Tibial nerve (tissue), 4 donors: ENCODE measurements at regions not wholly inside any gene's neighbourhood (a gene's known extent, or its start where the extent isn't known, plus 50 kb on each side); places are given as distances from the start of the nearest gene placed in this dataset.

Experiments
- DNase-seq, 2 donors: peaks; one replicate each; pipeline ENCODE4 v3.0.0-alpha.2; 2019; ENCODE audit warnings: low spot score in 2 of 2
- H3K27ac ChIP-seq, 4 donors: fragments of 200-600 bp; sonication (generic) in 3 of 4; one replicate each; pipeline ENCODE4 v1.5.1; 2017 to 2019; ENCODE audit warnings: mild to moderate bottlenecking in 1 of 4
- H3K27me3 ChIP-seq, 2 donors: fragments of 200-600 bp; sonication (generic) in 1 of 2; one replicate each; pipeline versions ENCODE4 v1.5.1 to v1.6.0; 2017 to 2019
- H3K36me3 ChIP-seq, 3 donors: fragments of 200-600 bp; sonication (generic); one replicate each; pipeline ENCODE4 v1.5.1; 2018 to 2019
- H3K4me1 ChIP-seq, 4 donors: fragments of 200-600 bp; sonication (generic) in 3 of 4; one replicate each; pipeline ENCODE4 v1.5.1; 2017 to 2019
- H3K4me3 ChIP-seq, 4 donors: fragments of 200-600 bp; sonication (generic) in 3 of 4; one replicate each; pipeline ENCODE4 v1.5.1; 2017 to 2019; ENCODE audit warnings: mild to moderate bottlenecking in 1 of 4, moderate library complexity in 1 of 4
- H3K9me3 ChIP-seq, 4 donors: fragments of 200-600 bp; sonication (generic) in 3 of 4; one replicate each; pipeline ENCODE4 v1.5.1; 2017 to 2019
- EP300 ChIP-seq, 2 donors: sonication (generic); formaldehyde crosslinking; IDR thresholded peaks; one replicate each; pipeline ENCODE4 v1.6.1; 2017; ENCODE audit warnings: antibody characterized with exemption in 2 of 2, mild to moderate bottlenecking in 1 of 2
- POLR2A ChIP-seq, 2 donors: fragments of 450-650 bp; IDR thresholded peaks; one replicate each; pipeline ENCODE4 v1.6.1; 2017; ENCODE audit warnings: antibody characterized with exemption in 2 of 2, mild to moderate bottlenecking in 2 of 2, moderate library complexity in 2 of 2
- WGBS, 2 donors: methylation state at CpG; one replicate each; pipeline ENCODE4 v1.1.5; 2018; 5-methylcytosine and 5-hydroxymethylcytosine counted together
- TF ChIP-seq, protein P1 (sequence below), 5 experiments: fragments of 200-600 bp in 3 of 5; fragments of 450-650 bp in 2 of 5; sonication (generic) in 3 of 5; IDR thresholded peaks; one replicate each; pipeline ENCODE4 v1.5.1; 2016 to 2019; ENCODE audit warnings: antibody characterized with exemption in 5 of 5, mild to moderate bottlenecking in 3 of 5, moderate library complexity in 2 of 5

DNA sequence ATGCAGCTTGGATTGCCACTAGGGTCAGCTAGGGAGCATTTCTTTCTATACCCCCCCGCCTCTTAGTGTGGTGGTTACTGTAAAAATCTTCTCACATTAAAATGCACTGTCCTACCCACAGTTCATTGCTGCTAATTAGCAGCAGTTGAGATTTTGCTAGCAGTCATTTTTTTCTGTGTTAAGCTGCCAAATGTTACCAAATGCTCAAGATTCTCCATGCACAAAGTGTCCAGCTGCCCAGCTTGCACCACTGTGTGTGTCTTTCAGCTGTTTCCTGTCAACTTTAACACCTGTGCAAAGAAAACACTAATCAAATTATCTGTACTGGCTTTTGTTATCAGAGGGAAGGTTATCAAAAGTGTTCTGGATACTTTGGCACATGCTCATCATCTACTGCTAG, 679.3 kb downstream of the NR4A2 start:
- no peaks in the 10 kb centered on the region for H3K4me1 ChIP-seq
- H3K36me3 ChIP-seq: no peaks in the 10 kb centered on the region
- H3K9me3 ChIP-seq: no peaks in the 10 kb centered on the region
- DNase-seq: no peak
- no peaks in the 10 kb centered on the region for H3K27me3 ChIP-seq
- H3K27ac ChIP-seq: no peak overlapping the region
- no peak for TF ChIP-seq POLR2A (IDR thresholded peaks at IDR 0.05)
- no peak overlapping the region for H3K4me3 ChIP-seq
- 87 to 89% methylated on average over 1 of the region's 1 CpG for WGBS, 2 donors

DNA sequence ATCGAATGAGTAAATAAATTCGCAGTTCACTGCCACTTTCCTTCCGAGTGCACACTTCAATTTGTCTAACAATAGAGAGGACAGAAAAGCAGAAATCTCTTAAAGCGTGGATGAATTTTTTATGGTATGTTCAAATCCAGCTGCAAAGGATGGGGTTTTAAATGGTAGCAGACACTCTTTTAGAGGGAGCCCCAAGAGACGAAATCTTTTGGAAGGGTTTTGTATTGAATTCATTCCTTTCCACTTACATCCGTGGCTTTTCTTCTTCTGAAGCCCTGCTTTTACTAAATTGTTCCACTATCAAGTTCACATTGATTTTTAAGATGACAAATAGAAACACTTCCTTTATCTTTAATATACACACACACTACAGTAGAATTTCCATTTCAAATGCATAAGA, 680.7 kb downstream of the NR4A2 start:
- DNase-seq: no peak
- Histone ChIP-seq H3K27ac (no peak overlapping the region), H3K9me3 (no peaks in the 10 kb centered on the region), H3K4me1 (no peaks in the 10 kb centered on the region), H3K27me3 (no peaks in the 10 kb centered on the region), H3K4me3 (no peak overlapping the region), H3K36me3 (no peaks in the 10 kb centered on the region)
- WGBS, 2 donors: 59 to 65% methylated on average over 6 of the region's 6 CpGs
- TF ChIP-seq POLR2A (IDR thresholded peaks at IDR 0.05) (no peak), EP300 (IDR thresholded peaks at IDR 0.05) (no peak)
- TF ChIP-seq, protein P1, sequence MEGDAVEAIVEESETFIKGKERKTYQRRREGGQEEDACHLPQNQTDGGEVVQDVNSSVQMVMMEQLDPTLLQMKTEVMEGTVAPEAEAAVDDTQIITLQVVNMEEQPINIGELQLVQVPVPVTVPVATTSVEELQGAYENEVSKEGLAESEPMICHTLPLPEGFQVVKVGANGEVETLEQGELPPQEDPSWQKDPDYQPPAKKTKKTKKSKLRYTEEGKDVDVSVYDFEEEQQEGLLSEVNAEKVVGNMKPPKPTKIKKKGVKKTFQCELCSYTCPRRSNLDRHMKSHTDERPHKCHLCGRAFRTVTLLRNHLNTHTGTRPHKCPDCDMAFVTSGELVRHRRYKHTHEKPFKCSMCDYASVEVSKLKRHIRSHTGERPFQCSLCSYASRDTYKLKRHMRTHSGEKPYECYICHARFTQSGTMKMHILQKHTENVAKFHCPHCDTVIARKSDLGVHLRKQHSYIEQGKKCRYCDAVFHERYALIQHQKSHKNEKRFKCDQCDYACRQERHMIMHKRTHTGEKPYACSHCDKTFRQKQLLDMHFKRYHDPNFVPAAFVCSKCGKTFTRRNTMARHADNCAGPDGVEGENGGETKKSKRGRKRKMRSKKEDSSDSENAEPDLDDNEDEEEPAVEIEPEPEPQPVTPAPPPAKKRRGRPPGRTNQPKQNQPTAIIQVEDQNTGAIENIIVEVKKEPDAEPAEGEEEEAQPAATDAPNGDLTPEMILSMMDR (IDR thresholded peaks at IDR 0.05): no peak

DNA sequence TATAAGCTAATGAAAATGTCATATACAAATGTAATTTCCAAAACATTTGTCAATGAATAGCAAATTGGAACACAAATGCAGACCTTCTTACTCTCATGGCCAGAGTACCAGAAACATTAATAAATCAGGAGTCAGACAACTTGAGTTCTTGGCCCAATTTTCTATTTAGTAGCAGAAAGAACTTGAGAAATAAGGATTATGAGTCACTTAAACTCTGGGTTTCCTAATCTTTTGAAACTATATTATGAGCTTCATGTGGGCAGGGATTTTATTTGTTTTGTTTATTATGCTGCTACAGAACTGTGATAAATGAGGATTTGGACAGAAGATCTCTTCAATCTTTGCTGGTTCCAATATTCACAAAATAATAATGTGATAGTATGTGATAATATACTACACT, 686.7 kb downstream of the NR4A2 start:
- Histone ChIP-seq H3K27me3 (no peaks in the 10 kb centered on the region), H3K4me3 (no peak overlapping the region), H3K9me3 (no peaks in the 10 kb centered on the region), H3K27ac (no peak overlapping the region), H3K36me3 (no peaks in the 10 kb centered on the region), H3K4me1 (no peaks in the 10 kb centered on the region)
- no peak for DNase-seq
- no peak for TF ChIP-seq POLR2A (IDR thresholded peaks at IDR 0.05)
- TF ChIP-seq, protein P1 (IDR thresholded peaks at IDR 0.05): no peak
- TF ChIP-seq EP300 (IDR thresholded peaks at IDR 0.05): no peak

DNA sequence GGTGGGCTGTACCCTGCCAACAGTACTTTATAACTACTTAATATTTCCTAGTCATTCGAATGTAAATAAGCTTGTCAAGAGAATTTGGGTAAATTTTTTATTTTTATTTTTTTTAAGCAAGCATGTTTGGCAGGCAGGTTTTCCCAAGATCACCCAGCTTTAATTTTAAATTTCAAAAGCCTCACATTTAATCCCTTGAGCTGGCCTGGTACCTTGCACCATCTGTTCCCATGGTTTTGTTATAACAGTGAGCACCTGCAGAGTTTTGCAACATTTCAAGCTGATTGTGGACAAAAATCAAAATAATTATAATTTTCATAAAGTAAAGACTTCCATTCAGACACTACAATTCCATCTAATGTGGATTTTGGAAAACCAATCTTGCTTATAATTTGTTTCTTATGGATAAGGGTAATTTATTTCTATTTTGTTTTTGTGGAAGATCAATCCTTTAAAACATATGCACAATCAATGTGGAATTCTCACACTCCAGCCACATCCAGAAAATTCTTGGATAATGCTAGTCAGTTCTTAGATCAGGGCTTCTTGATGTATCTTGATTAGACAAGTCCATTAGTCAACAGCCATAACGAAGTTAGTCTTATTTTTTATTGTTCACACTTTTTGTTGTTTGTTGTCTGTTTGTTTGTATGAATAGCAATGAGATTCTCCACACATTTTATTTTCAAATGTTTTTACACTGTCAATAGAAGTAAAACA, 689.3 kb downstream of the NR4A2 start:
- Histone ChIP-seq H3K27me3 (no peaks in the 10 kb centered on the region), H3K4me3 (no peak overlapping the region), H3K27ac (no peak overlapping the region), H3K9me3 (no peaks in the 10 kb centered on the region), H3K4me1 (no peaks in the 10 kb centered on the region), H3K36me3 (no peaks in the 10 kb centered on the region)
- no peak for DNase-seq
- TF ChIP-seq EP300 (IDR thresholded peaks at IDR 0.05): no peak
- no peak for TF ChIP-seq POLR2A (IDR thresholded peaks at IDR 0.05)
- TF ChIP-seq, protein P1 (IDR thresholded peaks at IDR 0.05): no peak
- 85 to 87% methylated on average over 2 of the region's 2 CpGs for WGBS, 2 donors

DNA sequence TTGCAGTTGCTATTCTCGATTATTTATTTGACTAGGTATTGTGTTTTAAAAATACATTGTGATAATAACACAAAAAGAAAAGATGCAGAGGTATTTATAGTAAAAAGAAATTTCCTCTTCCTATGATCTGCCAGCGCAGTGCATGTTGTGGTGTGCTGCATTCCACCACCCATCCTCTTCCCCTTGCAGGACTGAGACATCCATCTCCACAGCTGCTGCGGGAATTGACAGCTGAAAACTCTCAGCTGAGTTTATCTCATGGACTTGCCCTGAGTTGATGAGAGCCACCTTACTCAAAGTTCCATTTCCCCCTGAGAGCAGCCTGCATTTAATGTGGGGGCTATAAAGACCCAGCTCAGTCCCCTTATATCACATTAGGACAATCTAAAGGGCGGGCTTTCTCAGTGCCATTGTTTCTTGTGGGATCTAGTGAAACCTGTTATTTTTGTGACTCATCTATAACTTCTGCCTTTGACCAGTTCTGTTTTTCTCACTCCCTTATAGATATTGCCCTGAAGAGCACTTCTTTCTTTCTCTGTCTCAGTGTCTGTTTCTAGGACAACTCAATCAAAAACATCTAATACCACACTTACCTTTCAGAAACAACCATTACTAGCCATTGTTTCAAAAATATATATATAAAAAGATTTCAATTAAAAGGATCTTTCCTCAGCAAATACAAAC, 698.5 kb downstream of the NR4A2 start:
- no peaks in the 10 kb centered on the region for H3K4me1 ChIP-seq
- H3K27me3 ChIP-seq: no peaks in the 10 kb centered on the region
- TF ChIP-seq POLR2A (IDR thresholded peaks at IDR 0.05): no peak
- WGBS, 2 donors: 60 to 62% methylated on average over 4 of the region's 4 CpGs
- no peak for DNase-seq
- no peak overlapping the region for H3K27ac ChIP-seq
- no peaks in the 10 kb centered on the region for H3K9me3 ChIP-seq
- no peak overlapping the region for H3K4me3 ChIP-seq
- no peaks in the 10 kb centered on the region for H3K36me3 ChIP-seq

DNA sequence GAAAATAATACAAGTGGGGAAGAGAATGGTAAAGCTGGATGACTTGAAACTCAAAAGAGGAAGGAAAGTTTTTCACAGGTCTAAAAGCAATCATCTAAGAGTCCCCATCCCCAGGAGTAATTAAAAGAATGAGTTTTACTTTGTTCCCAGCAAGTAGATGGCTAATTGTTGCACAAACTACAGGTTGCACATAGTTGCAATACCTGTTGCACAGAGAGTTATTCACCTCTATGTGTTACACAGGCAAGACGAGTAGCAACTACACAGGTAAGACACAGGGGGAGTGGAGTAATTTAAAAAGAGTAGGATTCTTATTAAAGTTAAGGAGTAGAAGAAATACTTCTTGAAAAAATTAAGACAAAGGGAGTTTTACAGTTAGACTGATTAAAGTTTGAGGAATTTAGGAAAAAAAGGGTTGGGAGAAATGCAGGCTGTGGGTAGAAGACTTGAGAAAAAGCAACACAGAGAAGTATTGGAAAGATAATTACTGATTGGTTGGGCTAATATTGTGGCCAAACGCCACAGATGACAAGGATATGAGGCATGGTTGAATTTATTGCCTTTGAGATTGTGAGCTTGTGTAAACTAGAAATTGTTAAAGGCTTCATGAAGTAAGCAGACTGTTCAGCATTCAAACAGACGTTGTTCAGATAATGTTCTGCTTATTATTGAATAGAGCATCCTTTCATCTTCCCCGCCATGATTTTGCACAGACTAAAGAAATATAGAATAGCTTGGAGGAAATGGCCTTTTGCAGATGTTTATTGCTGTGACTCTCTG, 699.3 kb downstream of the NR4A2 start:
- Histone ChIP-seq H3K4me1 (no peaks in the 10 kb centered on the region), H3K9me3 (no peaks in the 10 kb centered on the region), H3K36me3 (no peaks in the 10 kb centered on the region), H3K4me3 (no peak overlapping the region), H3K27ac (no peak overlapping the region), H3K27me3 (no peaks in the 10 kb centered on the region)
- 38 to 52% methylated on average over 4 of the region's 4 CpGs for WGBS, 2 donors
- no peak for DNase-seq
- TF ChIP-seq POLR2A (IDR thresholded peaks at IDR 0.05) (no peak), EP300 (IDR thresholded peaks at IDR 0.05) (no peak)
- TF ChIP-seq, protein P1 (IDR thresholded peaks at IDR 0.05): no peak
